ENCODE measurements at regions not wholly inside any gene's neighbourhood (a gene's known extent, or its start where the extent isn't known, plus 50 kb on each side); places are given as distances from the start of the nearest gene placed in this dataset.
A peak's percentile ranks its signal among the peaks of the same experiment; 100 is the strongest.

DNA sequence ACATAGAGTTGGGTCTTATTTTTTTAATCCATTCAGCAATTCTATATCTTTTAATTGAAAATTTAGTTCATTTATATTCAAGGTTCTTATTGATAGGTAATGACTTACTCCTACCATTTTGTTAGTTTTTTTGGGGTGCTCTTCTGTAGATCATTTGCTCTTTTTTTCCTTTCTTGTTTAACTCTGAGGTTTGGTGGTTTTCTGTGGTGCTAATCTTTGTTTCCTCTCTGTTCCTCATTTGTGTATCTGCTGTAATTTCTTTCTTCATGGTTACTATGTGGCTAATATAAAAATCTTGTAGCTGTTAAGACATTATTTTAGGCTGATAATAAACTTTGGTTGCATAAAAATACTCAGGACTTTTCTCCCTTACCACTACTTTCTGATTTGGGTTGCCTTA, 181.6 kb upstream of the DMRTA1 start:
- no peak for FAIRE-seq
- ChIA-PET CTCF (no interaction called here), POLR2A (no interaction called here)
- no peak overlapping the region for H3K27ac ChIP-seq
- TF ChIP-seq, protein P1, sequence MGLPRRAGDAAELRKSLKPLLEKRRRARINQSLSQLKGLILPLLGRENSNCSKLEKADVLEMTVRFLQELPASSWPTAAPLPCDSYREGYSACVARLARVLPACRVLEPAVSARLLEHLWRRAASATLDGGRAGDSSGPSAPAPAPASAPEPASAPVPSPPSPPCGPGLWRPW (IDR thresholded peaks at IDR 0.05) = no peak
- TF ChIP-seq GATA3 (IDR thresholded peaks at IDR 0.05; ENCODE audit: borderline replicate concordance) (no peak), BHLHE40 (IDR thresholded peaks at IDR 0.05; ENCODE audit: low read depth, low read length) (no peak), ESRRA (IDR thresholded peaks at IDR 0.05; ENCODE audit: borderline replicate concordance, low read length) (no peak), ZC3H11A (IDR thresholded peaks at IDR 0.05) (no peak), E2F6 (IDR thresholded peaks at IDR 0.05; ENCODE audit: borderline replicate concordance, low read depth) (no peak), MAFK (IDR thresholded peaks at IDR 0.05; ENCODE audit: partially characterized antibody) (no peak), SMC3 (IDR thresholded peaks at IDR 0.05) (no peak), CEBPB (IDR thresholded peaks at IDR 0.05) (no peak), MYC (IDR thresholded peaks at IDR 0.05; ENCODE audit: borderline replicate concordance, low read length) (no peak), HOXB5 (CRISPR knock-in tag; IDR thresholded peaks at IDR 0.05) (no peak), HDAC2 (IDR thresholded peaks at IDR 0.05) (no peak), JUN (IDR thresholded peaks at IDR 0.05) (no peak), EP300 (IDR thresholded peaks at IDR 0.05) (no peak), RAD21 (conservative IDR thresholded peaks at IDR 0.05 in 1 of 2, IDR thresholded peaks at IDR 0.05 in 1 of 2) (no peak), BCL3 (IDR thresholded peaks at IDR 0.05) (no peak)
- H3K9me3 ChIP-seq = peaks cover 25% of the 10 kb centered on the region; the same call in 1 of the 3 replicates
- DNase-seq (ENCODE audit: low read depth in 1 of 2, low spot score in 1 of 2) = no peak
- no peaks in the 10 kb centered on the region for H3K4me1 ChIP-seq
- H3K4me2 ChIP-seq = no peak overlapping the region
- H3K4me3 ChIP-seq = no peak overlapping the region
- ATAC-seq = no peak

DNA sequence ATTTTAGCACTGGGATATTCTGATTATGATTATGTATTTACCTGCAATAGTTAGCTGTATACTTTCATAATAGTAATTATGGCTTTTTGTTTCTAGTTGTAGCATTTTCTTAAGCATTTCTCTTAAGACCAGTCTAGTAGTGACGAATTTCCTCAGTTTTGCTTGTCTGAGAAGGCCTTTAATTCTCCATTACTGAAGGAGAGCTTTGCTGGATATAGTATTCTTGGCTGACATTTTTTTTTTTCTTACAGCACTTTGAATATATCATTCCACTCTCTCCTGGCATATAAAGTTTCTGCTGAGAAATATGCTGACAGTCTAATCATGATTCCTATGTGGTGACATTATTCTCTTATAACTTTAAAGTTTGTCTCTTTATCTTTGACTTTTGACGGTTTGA, 181.1 kb upstream of the DMRTA1 start:
- ChIA-PET CTCF (interaction anchor here (1.6 kb wide), 1 partner anchor 21 kb away, joined by 5 read pairs; no protein-coding TSS in a partner anchor), POLR2A (no interaction called here)
- Histone ChIP-seq H3K4me2 (no peak overlapping the region), H3K4me3 (no peak overlapping the region), H3K27ac (no peak overlapping the region), H3K4me1 (no peaks in the 10 kb centered on the region), H3K9me3 (peaks cover 25% of the 10 kb centered on the region; the same call in 1 of the 3 replicates)
- DNase-seq (ENCODE audit: low read depth in 1 of 2, low spot score in 1 of 2) (peak in 1 of 2 experiments; percentile 18), FAIRE-seq (no peak), ATAC-seq (no peak)
- TF ChIP-seq, protein P2, sequence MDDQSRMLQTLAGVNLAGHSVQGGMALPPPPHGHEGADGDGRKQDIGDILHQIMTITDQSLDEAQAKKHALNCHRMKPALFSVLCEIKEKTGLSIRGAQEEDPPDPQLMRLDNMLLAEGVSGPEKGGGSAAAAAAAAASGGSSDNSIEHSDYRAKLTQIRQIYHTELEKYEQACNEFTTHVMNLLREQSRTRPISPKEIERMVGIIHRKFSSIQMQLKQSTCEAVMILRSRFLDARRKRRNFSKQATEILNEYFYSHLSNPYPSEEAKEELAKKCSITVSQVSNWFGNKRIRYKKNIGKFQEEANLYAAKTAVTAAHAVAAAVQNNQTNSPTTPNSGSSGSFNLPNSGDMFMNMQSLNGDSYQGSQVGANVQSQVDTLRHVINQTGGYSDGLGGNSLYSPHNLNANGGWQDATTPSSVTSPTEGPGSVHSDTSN (IDR thresholded peaks at IDR 0.05) = no peak
- TF ChIP-seq RCOR1 (IDR thresholded peaks at IDR 0.05; ENCODE audit: low read depth, low read length) (no peak), CTCF (IDR thresholded peaks at IDR 0.05) (no peak), FOSB (CRISPR knock-in tag; IDR thresholded peaks at IDR 0.05) (no peak), BCL3 (IDR thresholded peaks at IDR 0.05) (no peak), MAZ (IDR thresholded peaks at IDR 0.05; ENCODE audit: borderline replicate concordance, low read depth, low read length) (no peak), TFCP2L1 (CRISPR knock-in tag; IDR thresholded peaks at IDR 0.05) (no peak), POLR2AphosphoS2 (conservative IDR thresholded peaks at IDR 0.05; ENCODE audit: low read length) (no peak), ESRRA (IDR thresholded peaks at IDR 0.05; ENCODE audit: borderline replicate concordance, low read length) (no peak), RAD21 (conservative IDR thresholded peaks at IDR 0.05 in 1 of 2, IDR thresholded peaks at IDR 0.05 in 1 of 2) (no peak), ZC3H11A (IDR thresholded peaks at IDR 0.05) (no peak), NFE2L2 (conservative IDR thresholded peaks at IDR 0.05; ENCODE audit: low read length) (no peak), ZFP36 (IDR thresholded peaks at IDR 0.05; ENCODE audit: borderline replicate concordance, partially characterized antibody) (no peak), SREBF2 (IDR thresholded peaks at IDR 0.05) (no peak), HOXB13 (CRISPR knock-in tag; IDR thresholded peaks at IDR 0.05; ENCODE audit: low read depth) (no peak), HOXB5 (CRISPR knock-in tag; IDR thresholded peaks at IDR 0.05) (no peak)
- TF ChIP-seq, protein P3, sequence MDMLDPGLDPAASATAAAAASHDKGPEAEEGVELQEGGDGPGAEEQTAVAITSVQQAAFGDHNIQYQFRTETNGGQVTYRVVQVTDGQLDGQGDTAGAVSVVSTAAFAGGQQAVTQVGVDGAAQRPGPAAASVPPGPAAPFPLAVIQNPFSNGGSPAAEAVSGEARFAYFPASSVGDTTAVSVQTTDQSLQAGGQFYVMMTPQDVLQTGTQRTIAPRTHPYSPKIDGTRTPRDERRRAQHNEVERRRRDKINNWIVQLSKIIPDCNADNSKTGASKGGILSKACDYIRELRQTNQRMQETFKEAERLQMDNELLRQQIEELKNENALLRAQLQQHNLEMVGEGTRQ (IDR thresholded peaks at IDR 0.05) = no peak
- TF ChIP-seq, protein P1 (IDR thresholded peaks at IDR 0.05) = no peak
- 77% methylated on average over 2 of the region's 2 CpGs for WGBS (ENCODE audit: missing lambda C conversion rate)

Data from A549 (cell line).